Natural killer cell (primary cell): ENCODE measurements at regions not wholly inside any gene's neighbourhood (a gene's known extent, or its start where the extent isn't known, plus 50 kb on each side); places are given as distances from the start of the nearest gene placed in this dataset.

ENCODE experiments used
- ATAC-seq, 3 donors: fragments of 150-1000 bp in 2 of 3; fragments of 200-7000 bp in 1 of 3; cut with Tn5 transposase; 1 replicate in 1 of 3; 2 replicates in 2 of 3; pipeline ENCODE4 v1.10.0; 2021; ENCODE audit warnings: mild to moderate bottlenecking in 2 of 3, moderate library complexity in 2 of 3
- DNase-seq, 2 donors: peaks; one replicate each; pipeline versions ENCODE4 v3.0.0 to v3.0.0-alpha.2; 2013 to 2021; ENCODE audit warnings: mixed read lengths in 1 of 2
- H3K27ac ChIP-seq: one replicate; pipeline ENCODE4 v1.5.1; 2013; ENCODE audit warnings: mild to moderate bottlenecking, low read length
- H3K27me3 ChIP-seq: one replicate; pipeline ENCODE4 v1.6.1; 2013; ENCODE audit warnings: low read length; ENCODE audit not compliant: control insufficient read depth, insufficient read depth
- H3K36me3 ChIP-seq: one replicate; pipeline ENCODE4 v1.6.1; 2013; ENCODE audit warnings: low read length; ENCODE audit not compliant: control insufficient read depth, insufficient read depth
- H3K4me1 ChIP-seq: one replicate; pipeline ENCODE4 v1.6.1; 2013; ENCODE audit warnings: low read length; ENCODE audit not compliant: control insufficient read depth, insufficient read depth
- H3K4me3 ChIP-seq: one replicate; pipeline ENCODE4 v1.5.1; 2013; ENCODE audit warnings: low read length
- H3K9me3 ChIP-seq: one replicate; pipeline ENCODE4 v1.6.1; 2013; ENCODE audit warnings: low read length; ENCODE audit not compliant: control insufficient read depth, insufficient read depth
- H3K27ac Mint-ChIP-seq, 2 donors: one replicate each; pipeline ENCODE4 v1.8.0; 2022; ENCODE audit warnings: mild to moderate bottlenecking in 2 of 2, mixed read lengths in 2 of 2, moderate library complexity in 1 of 2
- H3K27me3 Mint-ChIP-seq, 2 donors: one replicate each; pipeline ENCODE4 v1.8.0; 2022; ENCODE audit warnings: low read depth in 2 of 2, mixed read lengths in 2 of 2
- H3K36me3 Mint-ChIP-seq: one replicate; pipeline ENCODE4 v1.8.0; 2022; ENCODE audit warnings: mixed read lengths
- H3K4me1 Mint-ChIP-seq, 2 donors: one replicate each; pipeline ENCODE4 v1.8.0; 2022; ENCODE audit warnings: mixed read lengths in 2 of 2
- H3K4me3 Mint-ChIP-seq: one replicate; pipeline ENCODE4 v1.8.0; 2022; ENCODE audit warnings: mild to moderate bottlenecking, moderate library complexity, mixed read lengths
- H3K9me3 Mint-ChIP-seq, 2 donors: one replicate each; pipeline ENCODE4 v1.8.0; 2022; ENCODE audit warnings: mixed read lengths in 2 of 2
- WGBS: methylation state at CpG from one replicate; pipeline ENCODE4 v1.1.7; 2013; ENCODE audit warnings: missing lambda C conversion rate; ENCODE audit not compliant: insufficient coverage; 5-methylcytosine and 5-hydroxymethylcytosine counted together
- intact Hi-C: fragments of 100-400 bp; cut with micrococcal nuclease; formaldehyde crosslinking; loops from one replicate; pipeline ENCODE4 v1.14.2; 2022
- TF ChIP-seq, protein P1 (sequence below): fragments of 200-600 bp; IDR thresholded peaks from one replicate; pipeline ENCODE4 v1.8.0; 2022; ENCODE audit warnings: antibody characterized with exemption

DNA sequence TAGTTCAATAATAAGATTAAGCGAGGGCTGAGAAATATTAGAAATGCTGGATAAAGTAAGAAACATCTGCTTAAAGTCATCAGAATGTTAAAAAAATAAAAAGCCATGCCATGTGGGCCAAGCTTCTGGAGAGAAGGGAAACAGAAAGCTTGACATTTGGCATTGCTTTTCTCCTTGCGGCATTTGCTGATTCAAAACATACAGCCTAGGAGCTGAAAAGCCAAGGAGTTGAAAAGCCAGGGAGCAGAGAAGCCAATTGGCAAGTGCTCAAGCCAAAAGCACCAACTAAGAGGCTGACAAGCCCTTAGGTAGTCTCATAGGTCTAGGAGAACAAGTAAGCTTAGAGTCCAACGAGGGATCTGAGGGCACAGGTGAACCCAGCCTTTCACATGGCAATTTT, 754.3 kb downstream of the TLE4 start:
- TF ChIP-seq, protein P1, sequence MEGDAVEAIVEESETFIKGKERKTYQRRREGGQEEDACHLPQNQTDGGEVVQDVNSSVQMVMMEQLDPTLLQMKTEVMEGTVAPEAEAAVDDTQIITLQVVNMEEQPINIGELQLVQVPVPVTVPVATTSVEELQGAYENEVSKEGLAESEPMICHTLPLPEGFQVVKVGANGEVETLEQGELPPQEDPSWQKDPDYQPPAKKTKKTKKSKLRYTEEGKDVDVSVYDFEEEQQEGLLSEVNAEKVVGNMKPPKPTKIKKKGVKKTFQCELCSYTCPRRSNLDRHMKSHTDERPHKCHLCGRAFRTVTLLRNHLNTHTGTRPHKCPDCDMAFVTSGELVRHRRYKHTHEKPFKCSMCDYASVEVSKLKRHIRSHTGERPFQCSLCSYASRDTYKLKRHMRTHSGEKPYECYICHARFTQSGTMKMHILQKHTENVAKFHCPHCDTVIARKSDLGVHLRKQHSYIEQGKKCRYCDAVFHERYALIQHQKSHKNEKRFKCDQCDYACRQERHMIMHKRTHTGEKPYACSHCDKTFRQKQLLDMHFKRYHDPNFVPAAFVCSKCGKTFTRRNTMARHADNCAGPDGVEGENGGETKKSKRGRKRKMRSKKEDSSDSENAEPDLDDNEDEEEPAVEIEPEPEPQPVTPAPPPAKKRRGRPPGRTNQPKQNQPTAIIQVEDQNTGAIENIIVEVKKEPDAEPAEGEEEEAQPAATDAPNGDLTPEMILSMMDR: no peak
- Mint-ChIP-seq H3K4me1 (no peaks in the 10 kb centered on the region), H3K36me3 (peaks cover 10% of the 10 kb centered on the region), H3K27me3 (no peaks in the 10 kb centered on the region), H3K9me3 (peaks cover 6 to 9% of the 10 kb centered on the region in 2 donors), H3K4me3 (no peak overlapping the region), H3K27ac (no peak overlapping the region)
- intact Hi-C loops: no loop called here
- ATAC-seq (no peak), DNase-seq (no peak)
- H3K4me1 ChIP-seq: no peaks in the 10 kb centered on the region
- H3K27me3 ChIP-seq: no peaks in the 10 kb centered on the region
- H3K27ac ChIP-seq: no peak overlapping the region
- no peaks in the 10 kb centered on the region for H3K36me3 ChIP-seq
- H3K9me3 ChIP-seq: no peaks in the 10 kb centered on the region
- H3K4me3 ChIP-seq: no peak overlapping the region
- WGBS: 90% methylated on average over 3 of the region's 3 CpGs

DNA sequence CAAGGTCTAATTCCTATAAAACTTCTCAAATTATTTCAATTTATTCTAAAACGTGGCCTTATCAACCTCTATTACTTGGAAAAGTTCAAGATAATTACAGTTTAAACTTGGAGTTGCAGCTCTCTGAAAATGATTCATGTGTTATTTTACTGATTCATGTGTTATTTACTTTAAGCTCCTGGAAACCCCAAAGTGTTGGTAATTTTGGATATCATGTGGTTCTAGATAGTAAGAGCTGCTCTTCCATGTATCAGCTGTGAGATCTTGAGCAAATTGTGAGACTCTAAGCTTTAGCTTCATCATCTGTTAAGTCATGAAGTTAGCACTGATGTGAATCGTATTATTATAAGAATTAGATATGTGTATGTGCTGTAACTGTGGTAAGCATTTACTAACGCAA, 749.2 kb downstream of the TLE4 start:
- no peak overlapping the region for H3K4me3 ChIP-seq
- Mint-ChIP-seq H3K4me3 (no peak overlapping the region), H3K27ac (no peak overlapping the region), H3K4me1 (no peaks in the 10 kb centered on the region), H3K27me3 (no peaks in the 10 kb centered on the region), H3K36me3 (no peaks in the 10 kb centered on the region), H3K9me3 (peaks cover 5 to 8% of the 10 kb centered on the region in 2 donors)
- no peak overlapping the region for H3K27ac ChIP-seq
- intact Hi-C loops: no loop called here
- no peaks in the 10 kb centered on the region for H3K36me3 ChIP-seq
- H3K9me3 ChIP-seq: no peaks in the 10 kb centered on the region
- TF ChIP-seq, protein P1: no peak
- ATAC-seq: no peak
- no peaks in the 10 kb centered on the region for H3K4me1 ChIP-seq
- WGBS: 91% methylated on average over 2 of the region's 3 CpGs
- no peaks in the 10 kb centered on the region for H3K27me3 ChIP-seq
- no peak for DNase-seq

DNA sequence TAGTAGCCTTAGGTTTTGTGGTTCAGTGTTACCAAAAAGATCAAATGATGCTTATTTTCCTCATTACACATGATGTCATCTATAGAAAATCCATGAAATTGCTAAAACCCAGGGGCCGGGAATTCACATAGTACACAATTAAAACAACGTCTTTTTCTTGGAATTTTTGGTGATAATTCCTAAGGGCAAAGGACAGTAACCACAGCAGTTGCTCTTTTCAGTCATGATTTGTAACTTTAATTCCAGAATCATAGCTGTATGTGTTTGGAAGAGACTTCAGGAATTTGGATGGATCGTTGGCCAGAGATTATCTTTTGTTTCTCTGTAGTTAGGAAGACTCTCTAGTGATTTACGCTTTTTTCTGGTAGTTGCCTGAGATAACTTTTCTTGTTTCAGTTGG, 748.7 kb downstream of the TLE4 start:
- ATAC-seq: no peak

DNA sequence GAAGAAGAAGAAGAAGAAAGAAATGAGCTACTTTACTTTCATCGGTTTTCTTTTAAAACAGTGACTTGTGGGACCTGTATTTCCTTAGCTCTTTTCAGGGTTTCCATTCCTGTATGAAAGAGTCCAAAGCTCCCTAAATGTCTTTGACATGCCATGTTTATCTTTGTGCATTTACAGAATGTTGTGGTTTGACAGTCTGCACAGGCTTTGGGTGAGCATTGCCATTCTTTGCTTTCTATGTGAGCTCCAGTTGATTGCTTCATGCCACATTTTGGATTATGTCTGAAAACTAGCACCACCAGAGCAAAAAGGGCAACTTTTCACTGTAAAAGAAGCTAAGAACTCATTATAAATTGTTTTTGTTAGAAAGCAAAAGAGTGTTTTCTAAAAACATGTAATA, 733.4 kb downstream of the TLE4 start:
- H3K4me3 Mint-ChIP-seq: no peak overlapping the region
- Histone ChIP-seq H3K4me1 (no peaks in the 10 kb centered on the region), H3K27me3 (no peaks in the 10 kb centered on the region), H3K27ac (no peak overlapping the region), H3K9me3 (no peaks in the 10 kb centered on the region), H3K36me3 (no peaks in the 10 kb centered on the region), H3K4me3 (no peak overlapping the region)
- H3K9me3 Mint-ChIP-seq: peaks cover 2 to 19% of the 10 kb centered on the region in 2 donors
- no peaks in the 10 kb centered on the region for H3K27me3 Mint-ChIP-seq
- H3K4me1 Mint-ChIP-seq: no peaks in the 10 kb centered on the region
- no peaks in the 10 kb centered on the region for H3K36me3 Mint-ChIP-seq
- no peak for DNase-seq
- no peak for ATAC-seq
- no peak overlapping the region for H3K27ac Mint-ChIP-seq
- 86% methylated on average over 1 of the region's 1 CpG for WGBS
- intact Hi-C loops: no loop called here
- TF ChIP-seq, protein P1: no peak

More for the DNA sequence above, 748.7 kb downstream of the TLE4 start:
- Histone ChIP-seq H3K4me3 (no peak overlapping the region), H3K27me3 (no peaks in the 10 kb centered on the region), H3K36me3 (no peaks in the 10 kb centered on the region), H3K4me1 (no peaks in the 10 kb centered on the region), H3K9me3 (no peaks in the 10 kb centered on the region), H3K27ac (no peak overlapping the region)
- no peaks in the 10 kb centered on the region for H3K27me3 Mint-ChIP-seq
- peaks cover 5 to 8% of the 10 kb centered on the region in 2 donors for H3K9me3 Mint-ChIP-seq
- H3K4me1 Mint-ChIP-seq: no peaks in the 10 kb centered on the region
- WGBS: 80% methylated on average over 3 of the region's 4 CpGs
- no peak for DNase-seq
- H3K27ac Mint-ChIP-seq: no peak overlapping the region
- no peak overlapping the region for H3K4me3 Mint-ChIP-seq
- intact Hi-C loops: no loop called here
- TF ChIP-seq, protein P1: no peak
- H3K36me3 Mint-ChIP-seq: no peaks in the 10 kb centered on the region
